Spinal cord (tissue), 9 donors: ENCODE measurements at regions not wholly inside any gene's neighbourhood (a gene's known extent, or its start where the extent isn't known, plus 50 kb on each side); places are given as distances from the start of the nearest gene placed in this dataset.

Experiments used
- DNase-seq, 6 donors: peaks; one replicate each; pipeline versions ENCODE4 v3.0.0 to v3.0.0-alpha.2; 2013 to 2015; ENCODE audit warnings: low spot score in 6 of 6, low read depth in 4 of 6
- H3K27ac ChIP-seq: one replicate; pipeline ENCODE4 v1.5.1; 2013; ENCODE audit warnings: low read depth, low read length, control low read depth
- H3K27me3 ChIP-seq: one replicate; pipeline ENCODE4 v1.6.1; 2013; ENCODE audit warnings: low read length; ENCODE audit not compliant: control insufficient read depth, insufficient read depth
- H3K36me3 ChIP-seq: one replicate; pipeline ENCODE4 v1.6.1; 2013; ENCODE audit warnings: low read length; ENCODE audit not compliant: control insufficient read depth, insufficient read depth
- H3K4me1 ChIP-seq: one replicate; pipeline ENCODE4 v1.6.1; 2013; ENCODE audit warnings: low read length; ENCODE audit not compliant: control insufficient read depth, insufficient read depth
- H3K4me3 ChIP-seq: one replicate; pipeline ENCODE4 v1.5.1; 2013; ENCODE audit warnings: low read depth, low read length, control low read depth
- H3K9me3 ChIP-seq: one replicate; pipeline ENCODE4 v1.6.1; 2013; ENCODE audit warnings: low read length; ENCODE audit not compliant: control insufficient read depth, insufficient read depth
- WGBS: methylation state at CpG from one replicate; pipeline ENCODE4 v1.1.5; 2013; ENCODE audit warnings: missing lambda C conversion rate; ENCODE audit not compliant: insufficient coverage; 5-methylcytosine and 5-hydroxymethylcytosine counted together
- donor health status: healthy.

GRCh38 chr6:160853946-160854345 is 137.6 kb upstream of the MAP3K4 start:
- H3K36me3 ChIP-seq: no peaks in the 10 kb centered on the region
- 90% methylated on average over 7 of the region's 7 CpGs for WGBS
- H3K27me3 ChIP-seq: no peaks in the 10 kb centered on the region
- no peaks in the 10 kb centered on the region for H3K4me1 ChIP-seq
- H3K9me3 ChIP-seq: peaks cover 2% of the 10 kb centered on the region
- H3K27ac ChIP-seq: no peak overlapping the region
- no peak for DNase-seq
- no peak overlapping the region for H3K4me3 ChIP-seq

- Histone ChIP-seq H3K36me3 (no peaks in the 10 kb centered on the region), H3K9me3 (no peaks in the 10 kb centered on the region), H3K4me1 (no peaks in the 10 kb centered on the region), H3K4me3 (no peak overlapping the region), H3K27ac (no peak overlapping the region), H3K27me3 (no peaks in the 10 kb centered on the region)
- WGBS: 88% methylated on average over 1 of the region's 3 CpGs
- no peak for DNase-seq
Measured at GRCh38 chr6:160858886-160859285, 132.7 kb upstream of the MAP3K4 start.

DNA sequence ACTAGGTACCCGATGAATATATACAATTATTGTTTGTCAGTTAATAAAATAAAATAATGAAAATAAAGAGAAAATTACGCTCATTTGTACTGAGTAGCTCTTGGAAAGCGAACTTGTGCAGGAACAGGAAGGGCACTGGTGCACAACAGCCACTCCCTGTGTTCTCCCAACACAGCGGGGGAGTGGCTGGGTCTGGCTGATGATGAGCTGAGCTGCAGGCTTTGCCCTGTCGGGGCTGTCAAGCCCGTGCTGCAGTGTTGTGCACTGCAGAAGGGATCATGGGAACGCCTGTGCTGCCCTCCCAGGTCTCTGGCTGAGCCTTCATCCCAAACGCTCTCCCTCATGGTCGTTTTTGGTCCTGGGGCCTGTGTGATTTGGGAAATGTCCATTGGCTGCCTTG is 131.7 kb upstream of the MAP3K4 start:
- H3K4me1 ChIP-seq: no peaks in the 10 kb centered on the region
- H3K36me3 ChIP-seq: no peaks in the 10 kb centered on the region
- H3K27me3 ChIP-seq: no peaks in the 10 kb centered on the region
- no peaks in the 10 kb centered on the region for H3K9me3 ChIP-seq
- no peak for DNase-seq
- no peak overlapping the region for H3K4me3 ChIP-seq
- no peak overlapping the region for H3K27ac ChIP-seq
- 75% methylated on average over 7 of the region's 9 CpGs for WGBS

DNA sequence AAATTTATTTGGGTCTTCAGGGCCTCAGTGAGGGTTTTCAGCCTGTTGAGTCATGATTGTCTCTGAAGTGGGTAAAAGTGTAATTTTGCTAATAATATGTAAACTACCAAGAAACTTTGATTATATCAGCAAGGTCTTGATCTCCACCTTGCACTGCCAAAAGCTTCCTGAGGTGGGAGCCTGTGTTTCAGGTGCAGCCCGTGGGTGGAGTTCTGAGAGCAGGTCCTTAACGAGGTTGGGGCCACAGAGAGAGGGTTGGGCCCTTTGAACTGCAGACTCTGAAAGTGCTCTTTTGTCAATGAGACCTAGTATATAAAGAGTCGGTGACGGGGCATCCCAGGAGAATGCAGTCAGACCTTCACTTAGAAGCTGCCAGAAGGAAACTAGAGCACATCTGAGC is 129.7 kb upstream of the MAP3K4 start:
- H3K4me1 ChIP-seq: no peaks in the 10 kb centered on the region
- H3K9me3 ChIP-seq: no peaks in the 10 kb centered on the region
- WGBS: 29% methylated on average over 2 of the region's 4 CpGs
- H3K4me3 ChIP-seq: no peak overlapping the region
- no peak overlapping the region for H3K27ac ChIP-seq
- no peaks in the 10 kb centered on the region for H3K36me3 ChIP-seq
- no peak for DNase-seq
- no peaks in the 10 kb centered on the region for H3K27me3 ChIP-seq

DNA sequence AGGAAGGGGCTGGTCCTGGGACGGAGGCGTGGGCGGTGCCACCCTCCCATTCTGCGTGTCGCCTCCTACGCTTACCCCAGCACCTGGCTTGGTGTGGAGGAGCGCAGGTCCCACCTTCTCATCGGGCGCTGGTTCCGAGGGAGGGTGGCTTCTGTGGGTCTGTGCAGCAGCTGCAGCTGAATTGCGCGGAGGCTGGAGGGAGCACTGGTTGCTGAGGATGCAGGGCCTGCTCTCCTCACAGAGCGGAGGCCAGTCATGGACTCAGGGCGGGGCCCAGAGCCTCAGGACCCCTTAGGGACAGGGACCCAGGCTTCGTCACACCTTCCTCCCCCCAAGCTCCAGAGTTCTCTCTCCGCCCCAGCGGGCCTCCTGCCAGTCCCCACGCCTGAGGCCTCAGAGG is 127.8 kb upstream of the MAP3K4 start:
- 96% methylated on average over 13 of the region's 18 CpGs for WGBS

DNA sequence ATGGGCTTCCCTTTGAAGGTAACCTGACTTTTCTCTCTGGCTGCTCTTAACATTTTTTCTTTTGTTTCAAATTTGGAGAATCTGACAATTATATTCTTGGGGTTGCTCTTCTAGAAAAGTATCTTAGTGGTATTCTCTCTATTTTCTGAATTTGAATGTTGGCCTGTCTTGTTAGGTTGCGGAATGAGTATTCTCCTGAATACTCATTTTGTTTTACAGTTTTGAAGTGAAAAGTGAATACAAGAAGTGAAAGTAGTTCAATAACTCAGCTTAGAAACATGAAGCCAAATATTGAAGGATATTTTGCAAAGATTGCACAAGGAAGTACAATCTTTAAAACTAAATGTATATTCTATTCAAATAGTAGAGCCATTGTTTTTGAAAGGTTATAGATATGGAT is 120.2 kb upstream of the MAP3K4 start:
- Histone ChIP-seq H3K4me3 (no peak overlapping the region), H3K27me3 (no peaks in the 10 kb centered on the region), H3K36me3 (no peaks in the 10 kb centered on the region), H3K27ac (no peak overlapping the region), H3K4me1 (no peaks in the 10 kb centered on the region), H3K9me3 (no peaks in the 10 kb centered on the region)
- no CpG with 5 or more reads among the region's 1 CpG for WGBS
- DNase-seq: no peak

More for the DNA sequence above, 127.8 kb upstream of the MAP3K4 start:
- H3K4me3 ChIP-seq: no peak overlapping the region
- no peak overlapping the region for H3K27ac ChIP-seq
- H3K36me3 ChIP-seq: no peaks in the 10 kb centered on the region
- DNase-seq: no peak
- H3K4me1 ChIP-seq: no peaks in the 10 kb centered on the region
- no peaks in the 10 kb centered on the region for H3K27me3 ChIP-seq
- no peaks in the 10 kb centered on the region for H3K9me3 ChIP-seq

DNA sequence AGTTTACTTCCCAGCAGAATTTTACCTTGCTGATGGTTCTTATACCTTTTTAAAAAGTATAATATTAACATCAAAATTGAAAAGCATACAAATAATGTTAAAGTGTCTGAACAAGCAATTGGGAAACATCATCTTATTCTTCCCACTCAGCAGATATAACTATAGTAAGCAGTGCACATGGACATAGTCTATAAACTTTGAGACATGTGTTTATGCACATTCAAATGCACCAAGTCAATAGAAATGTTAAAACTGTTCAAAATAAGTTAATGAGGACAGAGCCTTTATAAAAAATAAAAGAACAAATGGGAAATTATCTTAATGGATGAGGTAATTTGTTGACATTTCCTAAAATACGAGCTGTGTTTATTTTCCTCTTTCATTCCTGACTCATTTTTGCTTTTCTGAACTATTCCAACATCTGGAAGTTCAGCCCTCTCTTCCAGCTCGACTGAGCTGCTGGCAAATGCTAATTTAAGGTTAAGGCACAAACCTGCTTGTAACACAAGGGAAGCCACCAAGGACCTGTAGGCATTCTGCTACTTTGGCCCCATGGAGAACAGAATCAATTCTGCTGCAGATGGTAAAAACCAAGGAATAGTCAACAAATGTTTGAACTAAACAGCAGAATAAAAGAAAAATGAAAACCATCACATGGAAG is 110.3 kb upstream of the MAP3K4 start:
- Histone ChIP-seq H3K9me3 (no peaks in the 10 kb centered on the region), H3K4me1 (no peaks in the 10 kb centered on the region), H3K4me3 (no peak overlapping the region), H3K27me3 (no peaks in the 10 kb centered on the region), H3K27ac (no peak overlapping the region), H3K36me3 (no peaks in the 10 kb centered on the region)
- 0% methylated on average over 1 of the region's 2 CpGs for WGBS
- DNase-seq: peak in 1 of 6 donors; percentile 5

GRCh38 chr6:160882006-160882405 is 109.6 kb upstream of the MAP3K4 start:
- WGBS: no CpG with 5 or more reads among the region's 2 CpGs
- Histone ChIP-seq H3K9me3 (no peaks in the 10 kb centered on the region), H3K4me3 (no peak overlapping the region), H3K27ac (no peak overlapping the region), H3K4me1 (no peaks in the 10 kb centered on the region), H3K36me3 (no peaks in the 10 kb centered on the region), H3K27me3 (no peaks in the 10 kb centered on the region)
- DNase-seq: no peak

GRCh38 chr6:160882791-160883279 is 108.7 kb upstream of the MAP3K4 start:
- Histone ChIP-seq H3K4me1 (no peaks in the 10 kb centered on the region), H3K27me3 (no peaks in the 10 kb centered on the region), H3K9me3 (no peaks in the 10 kb centered on the region), H3K36me3 (no peaks in the 10 kb centered on the region), H3K27ac (no peak overlapping the region), H3K4me3 (no peak overlapping the region)
- DNase-seq: peak in 1 of 6 donors; percentile 28
- WGBS: 57% methylated on average over 1 of the region's 5 CpGs

GRCh38 chr6:160883560-160883959 is 108.0 kb upstream of the MAP3K4 start:
- H3K4me1 ChIP-seq: no peaks in the 10 kb centered on the region
- no peaks in the 10 kb centered on the region for H3K27me3 ChIP-seq
- no peak overlapping the region for H3K27ac ChIP-seq
- no peak overlapping the region for H3K4me3 ChIP-seq
- no peaks in the 10 kb centered on the region for H3K9me3 ChIP-seq
- H3K36me3 ChIP-seq: no peaks in the 10 kb centered on the region
- WGBS: no CpG with 5 or more reads among the region's 2 CpGs
- DNase-seq: no peak
